GM10248 (cell line): ENCODE measurements at regions not wholly inside any gene's neighbourhood (a gene's known extent, or its start where the extent isn't known, plus 50 kb on each side); places are given as distances from the start of the nearest gene placed in this dataset.

Experiments
- CTCF ChIA-PET: fragments of 300-600 bp; sonication (Branson Sonifier 250); formaldehyde crosslinking; extraction: SDS; loops from one replicate; lab custom pipeline; 2021; ENCODE audit warnings: antibody characterized with exemption; lab: Yijun Ruan, JAX
- POLR2A ChIA-PET: fragments of 350-650 bp; sonication (Branson Sonifier 250); formaldehyde crosslinking; extraction: SDS; loops from one replicate; lab custom pipeline; 2020; ENCODE audit warnings: antibody characterized with exemption; lab: Yijun Ruan, JAX
- DNase-seq: peaks from one replicate; pipeline ENCODE4 v3.0.0; 2012; ENCODE audit errors: extremely low spot score
- CTCF ChIP-seq: IDR thresholded peaks from 2 replicates; pipeline ENCODE4 v1.5.1; 2012; ENCODE audit warnings: mild to moderate bottlenecking, low read depth; ENCODE audit errors: extremely low read depth, missing control alignments, control extremely low read depth

- ChIA-PET POLR2A (no interaction called here), CTCF (no interaction called here)
- TF ChIP-seq CTCF: no peak
- DNase-seq: no peak
Measured at GRCh38 chr2:56576001-56576400, 392.2 kb downstream of the CCDC85A start.

- ChIA-PET CTCF (no interaction called here), POLR2A (no interaction called here)
- no peak for DNase-seq
- no peak for TF ChIP-seq CTCF
Measured at GRCh38 chr2:56580242-56580641, 396.5 kb downstream of the CCDC85A start.

GRCh38 chr2:56582570-56582969 is 398.8 kb downstream of the CCDC85A start:
- POLR2A ChIA-PET: no interaction called here
- DNase-seq: no peak
- TF ChIP-seq CTCF: no peak
- CTCF ChIA-PET: no interaction called here

DNA sequence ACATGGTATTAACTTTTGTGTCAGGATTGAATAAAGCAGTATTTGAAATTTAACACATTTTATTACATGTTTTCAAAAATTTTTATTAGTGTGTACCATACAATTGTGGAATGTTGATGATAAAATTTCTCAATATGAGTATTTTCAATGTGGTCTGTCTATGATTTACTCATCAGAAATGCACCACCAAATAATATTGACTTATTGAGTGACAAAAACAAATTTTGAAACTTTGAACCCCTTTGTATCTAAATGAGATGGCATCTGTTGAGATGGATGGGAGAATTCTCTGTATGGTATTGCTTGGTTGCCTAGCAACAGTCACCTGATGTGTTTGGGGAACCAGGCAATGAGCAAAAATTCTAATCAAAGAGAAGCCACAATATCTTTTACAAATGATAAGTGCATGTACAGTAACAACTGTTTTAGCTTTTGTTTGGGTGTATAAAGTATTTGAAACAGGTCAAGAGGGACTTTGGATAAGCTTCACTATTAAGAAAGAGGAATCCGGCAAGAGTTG is 400.1 kb downstream of the CCDC85A start:
- no peak for DNase-seq
- ChIA-PET CTCF (no interaction called here), POLR2A (no interaction called here)
- TF ChIP-seq CTCF: no peak

DNA sequence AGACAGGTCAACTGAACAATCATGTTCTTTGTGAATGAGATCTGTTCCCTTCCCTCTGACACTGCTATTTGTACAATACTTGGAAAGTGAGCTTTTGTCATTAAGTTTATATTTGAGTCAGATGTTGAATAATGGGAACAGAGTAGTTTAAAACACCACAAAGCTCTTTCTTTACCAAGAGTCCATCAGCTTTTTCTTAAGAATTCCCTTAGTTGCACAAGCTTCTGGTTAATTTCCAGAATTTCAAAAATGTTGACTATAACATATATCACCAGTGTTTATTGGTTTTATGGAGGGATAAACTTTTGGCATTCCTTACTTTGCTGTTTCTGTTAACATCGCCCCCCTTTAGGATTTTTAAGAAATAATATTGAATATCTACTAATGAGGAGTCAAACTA is 403.7 kb downstream of the CCDC85A start:
- no peak for DNase-seq
- CTCF ChIA-PET: interaction anchor here (1.1 kb wide), 1 partner anchor 18 kb away, joined by 3 read pairs; no protein-coding TSS in a partner anchor
- POLR2A ChIA-PET: no interaction called here
- no peak for TF ChIP-seq CTCF

DNA sequence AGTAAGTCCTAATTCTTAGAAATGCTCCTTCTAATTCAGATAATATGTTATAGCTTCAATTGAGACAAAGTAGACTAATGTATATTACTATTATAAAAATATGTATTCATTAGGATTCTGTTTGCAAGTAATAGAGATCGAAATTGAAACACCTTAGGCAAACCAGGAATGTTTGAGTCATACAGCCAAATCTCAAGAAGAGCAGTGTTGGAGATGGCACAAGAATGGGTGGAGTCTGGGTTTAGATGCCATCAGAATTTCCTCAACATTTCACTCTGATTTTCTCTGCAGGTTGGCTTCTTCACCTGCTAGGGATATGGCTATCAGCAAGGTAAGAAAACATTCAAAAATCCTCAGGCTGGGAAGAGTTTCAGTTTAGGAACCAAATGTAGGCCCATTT is 405.4 kb downstream of the CCDC85A start:
- no peak for DNase-seq
- CTCF ChIA-PET: interaction anchor here (1.3 kb wide), 1 partner anchor 17 kb away, joined by 3 read pairs; no protein-coding TSS in a partner anchor
- TF ChIP-seq CTCF: no peak
- POLR2A ChIA-PET: no interaction called here
